Endothelial cell of umbilical vein (primary cell): ENCODE measurements at regions not wholly inside any gene's neighbourhood (a gene's known extent, or its start where the extent isn't known, plus 50 kb on each side); places are given as distances from the start of the nearest gene placed in this dataset.

Source experiments
- EZH2 ChIP-seq: IDR thresholded peaks from 2 replicates; pipeline ENCODE4 v1.6.1; 2012; ENCODE audit warnings: borderline replicate concordance, low read depth, mild to moderate bottlenecking, moderate library complexity, low read length, inconsistent platforms; ENCODE audit not compliant: severe bottlenecking
- FOS ChIP-seq: IDR thresholded peaks from 2 replicates; pipeline ENCODE4 v1.6.1; 2011; ENCODE audit warnings: mild to moderate bottlenecking, low read length, moderate library complexity, borderline replicate concordance; ENCODE audit not compliant: insufficient read depth
- JUN ChIP-seq: IDR thresholded peaks from 2 replicates; pipeline ENCODE4 v1.6.1; 2011; ENCODE audit warnings: borderline replicate concordance, low read depth; ENCODE audit not compliant: insufficient read length, insufficient read depth
- POLR2A ChIP-seq: IDR thresholded peaks from 2 replicates; pipeline ENCODE4 v1.6.1; 2012; ENCODE audit warnings: low read depth, mild to moderate bottlenecking, control low read depth, low read length
- POLR2AphosphoS5 ChIP-seq: IDR thresholded peaks from 2 replicates; pipeline ENCODE4 v1.6.1; 2012; ENCODE audit warnings: low read depth, mild to moderate bottlenecking, control low read depth, low read length, moderate library complexity; ENCODE audit not compliant: insufficient read depth
- TF ChIP-seq, protein P1 (sequence below), 2 donors: IDR thresholded peaks; 1 replicate in 1 of 2; 2 replicates in 1 of 2; pipeline ENCODE4 v1.5.1; 2011; ENCODE audit warnings: low read length in 2 of 2, mild to moderate bottlenecking in 2 of 2, moderate library complexity in 2 of 2, control low read depth in 1 of 2, inconsistent platforms in 1 of 2, low read depth in 1 of 2; ENCODE audit not compliant: insufficient read depth in 1 of 2; ENCODE audit errors: extremely low read depth in 1 of 2

- TF ChIP-seq, protein P1, sequence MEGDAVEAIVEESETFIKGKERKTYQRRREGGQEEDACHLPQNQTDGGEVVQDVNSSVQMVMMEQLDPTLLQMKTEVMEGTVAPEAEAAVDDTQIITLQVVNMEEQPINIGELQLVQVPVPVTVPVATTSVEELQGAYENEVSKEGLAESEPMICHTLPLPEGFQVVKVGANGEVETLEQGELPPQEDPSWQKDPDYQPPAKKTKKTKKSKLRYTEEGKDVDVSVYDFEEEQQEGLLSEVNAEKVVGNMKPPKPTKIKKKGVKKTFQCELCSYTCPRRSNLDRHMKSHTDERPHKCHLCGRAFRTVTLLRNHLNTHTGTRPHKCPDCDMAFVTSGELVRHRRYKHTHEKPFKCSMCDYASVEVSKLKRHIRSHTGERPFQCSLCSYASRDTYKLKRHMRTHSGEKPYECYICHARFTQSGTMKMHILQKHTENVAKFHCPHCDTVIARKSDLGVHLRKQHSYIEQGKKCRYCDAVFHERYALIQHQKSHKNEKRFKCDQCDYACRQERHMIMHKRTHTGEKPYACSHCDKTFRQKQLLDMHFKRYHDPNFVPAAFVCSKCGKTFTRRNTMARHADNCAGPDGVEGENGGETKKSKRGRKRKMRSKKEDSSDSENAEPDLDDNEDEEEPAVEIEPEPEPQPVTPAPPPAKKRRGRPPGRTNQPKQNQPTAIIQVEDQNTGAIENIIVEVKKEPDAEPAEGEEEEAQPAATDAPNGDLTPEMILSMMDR (IDR thresholded peaks at IDR 0.05; ENCODE audit: extremely low read depth in 1 of 2, insufficient read depth in 1 of 2, low read depth in 1 of 2, low read length in 2 of 2) = no peak
- TF ChIP-seq POLR2A (no peak), POLR2AphosphoS5 (no peak), JUN (no peak), FOS (no peak), EZH2 (no peak)
These were observed 212.6 kb downstream of the SH2D4B start for GRCh38 chr10:80750268-80750667.
